KMS-11 (cell line): ENCODE measurements at regions not wholly inside any gene's neighbourhood (a gene's known extent, or its start where the extent isn't known, plus 50 kb on each side); places are given as distances from the start of the nearest gene placed in this dataset.

Experiments used
- H2AFZ ChIP-seq: fragments of 200-600 bp; sonication (generic); 2 replicates; pipeline ENCODE4 v1.6.1; 2016; ENCODE audit warnings: antibody characterized with exemption, mixed run types, low read depth
- H3K27ac ChIP-seq: fragments of 200-600 bp; sonication (generic); 2 replicates; pipeline ENCODE4 v1.6.1; 2016; ENCODE audit warnings: mild to moderate bottlenecking, mixed run types
- H3K27me3 ChIP-seq: fragments of 200-600 bp; sonication (generic); 2 replicates; pipeline ENCODE4 v1.6.1; 2017; ENCODE audit warnings: mild to moderate bottlenecking, low read depth, mixed run types, moderate library complexity; ENCODE audit not compliant: insufficient read depth
- H3K36me3 ChIP-seq: fragments of 200-600 bp; sonication (generic); 2 replicates; pipeline ENCODE4 v1.6.1; 2017; ENCODE audit warnings: mild to moderate bottlenecking, mixed run types; ENCODE audit not compliant: insufficient read depth
- H3K4me1 ChIP-seq: fragments of 200-600 bp; sonication (generic); 2 replicates; pipeline ENCODE4 v1.6.1; 2016; ENCODE audit warnings: mild to moderate bottlenecking, low read depth, mixed run types; ENCODE audit not compliant: poor library complexity, severe bottlenecking
- H3K4me2 ChIP-seq: fragments of 200-600 bp; sonication (generic); 2 replicates; pipeline ENCODE4 v1.7.0; 2016; ENCODE audit warnings: mild to moderate bottlenecking, mixed run types
- H3K4me3 ChIP-seq: fragments of 200-600 bp; sonication (generic); IDR thresholded peaks from 2 replicates; pipeline ENCODE4 v1.6.1; 2017; ENCODE audit warnings: low read depth, low read length, mixed read lengths; ENCODE audit not compliant: insufficient read depth
- H3K79me2 ChIP-seq: fragments of 200-600 bp; sonication (generic); 2 replicates; pipeline ENCODE4 v1.6.1; 2016; ENCODE audit warnings: low read depth, mixed run types; ENCODE audit not compliant: insufficient read depth
- H3K9ac ChIP-seq: fragments of 200-600 bp; sonication (generic); 2 replicates; pipeline ENCODE4 v1.6.1; 2016; ENCODE audit warnings: mild to moderate bottlenecking, mixed run types
- H4K20me1 ChIP-seq: fragments of 200-600 bp; sonication (generic); 2 replicates; pipeline ENCODE4 v1.6.1; 2016; ENCODE audit warnings: mild to moderate bottlenecking, mixed run types; ENCODE audit not compliant: insufficient read depth
- TF ChIP-seq, protein P1 (sequence below): fragments of 200-600 bp; sonication (generic); conservative IDR thresholded peaks from 2 replicates; pipeline ENCODE4 v1.6.1; 2017; ENCODE audit warnings: low read depth, mild to moderate bottlenecking, antibody characterized with exemption, low read length, moderate library complexity, mixed read lengths

DNA sequence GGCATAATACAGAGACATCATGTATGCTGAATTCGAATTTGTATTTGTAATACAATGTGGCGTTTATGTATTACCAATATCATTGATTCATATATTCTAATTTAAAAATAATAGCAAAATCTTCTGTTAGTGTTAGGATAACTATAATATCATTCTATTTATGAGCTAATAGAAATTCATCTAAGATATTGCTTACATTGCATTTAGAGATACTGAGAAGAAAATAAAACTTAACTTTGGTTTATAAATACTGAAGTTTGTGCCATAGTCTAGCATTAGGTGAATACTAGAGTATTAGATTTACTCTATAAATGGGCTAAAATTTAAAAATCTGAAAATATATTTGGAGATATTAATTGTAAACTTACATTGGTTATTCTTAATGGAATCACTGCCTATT, 1590.6 kb downstream of the PCDH18 start:
- Histone ChIP-seq H3K79me2 (no peaks in the 10 kb centered on the region), H3K4me1 (no peaks in the 10 kb centered on the region), H2AFZ (no peak overlapping the region), H3K4me3 (no peak overlapping the region), H3K27ac (no peak overlapping the region), H3K27me3 (no peaks in the 10 kb centered on the region), H3K4me2 (no peak overlapping the region), H3K36me3 (no peaks in the 10 kb centered on the region; the same call in 1 of the 2 replicates), H4K20me1 (no peaks in the 10 kb centered on the region), H3K9ac (no peak overlapping the region)
- TF ChIP-seq, protein P1, sequence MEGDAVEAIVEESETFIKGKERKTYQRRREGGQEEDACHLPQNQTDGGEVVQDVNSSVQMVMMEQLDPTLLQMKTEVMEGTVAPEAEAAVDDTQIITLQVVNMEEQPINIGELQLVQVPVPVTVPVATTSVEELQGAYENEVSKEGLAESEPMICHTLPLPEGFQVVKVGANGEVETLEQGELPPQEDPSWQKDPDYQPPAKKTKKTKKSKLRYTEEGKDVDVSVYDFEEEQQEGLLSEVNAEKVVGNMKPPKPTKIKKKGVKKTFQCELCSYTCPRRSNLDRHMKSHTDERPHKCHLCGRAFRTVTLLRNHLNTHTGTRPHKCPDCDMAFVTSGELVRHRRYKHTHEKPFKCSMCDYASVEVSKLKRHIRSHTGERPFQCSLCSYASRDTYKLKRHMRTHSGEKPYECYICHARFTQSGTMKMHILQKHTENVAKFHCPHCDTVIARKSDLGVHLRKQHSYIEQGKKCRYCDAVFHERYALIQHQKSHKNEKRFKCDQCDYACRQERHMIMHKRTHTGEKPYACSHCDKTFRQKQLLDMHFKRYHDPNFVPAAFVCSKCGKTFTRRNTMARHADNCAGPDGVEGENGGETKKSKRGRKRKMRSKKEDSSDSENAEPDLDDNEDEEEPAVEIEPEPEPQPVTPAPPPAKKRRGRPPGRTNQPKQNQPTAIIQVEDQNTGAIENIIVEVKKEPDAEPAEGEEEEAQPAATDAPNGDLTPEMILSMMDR: no peak

DNA sequence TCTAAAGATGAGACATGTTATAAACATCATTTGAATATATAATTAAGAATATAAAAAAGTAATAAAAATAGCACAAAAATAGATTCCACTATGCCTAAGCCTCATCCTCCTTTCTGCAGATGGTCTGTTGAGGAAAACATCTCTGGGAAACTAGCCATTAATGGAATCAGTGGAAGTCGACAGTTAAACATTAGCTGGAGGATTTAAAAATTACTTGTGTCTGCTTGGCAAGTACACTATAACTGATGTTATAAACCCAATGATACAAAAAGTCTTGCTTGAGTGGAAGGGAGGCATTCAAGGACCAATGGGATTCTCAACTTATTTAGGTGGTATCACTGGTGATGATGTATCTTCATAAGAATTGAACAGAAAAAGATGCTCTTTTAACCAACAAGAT, 1598.3 kb downstream of the PCDH18 start:
- Histone ChIP-seq H3K4me1 (no peaks in the 10 kb centered on the region), H3K4me2 (no peak overlapping the region), H4K20me1 (no peaks in the 10 kb centered on the region), H3K36me3 (no peaks in the 10 kb centered on the region), H3K9ac (no peak overlapping the region), H3K79me2 (no peaks in the 10 kb centered on the region), H3K4me3 (no peak overlapping the region), H2AFZ (no peak overlapping the region), H3K27ac (no peak overlapping the region), H3K27me3 (no peaks in the 10 kb centered on the region)
- TF ChIP-seq, protein P1: no peak

DNA sequence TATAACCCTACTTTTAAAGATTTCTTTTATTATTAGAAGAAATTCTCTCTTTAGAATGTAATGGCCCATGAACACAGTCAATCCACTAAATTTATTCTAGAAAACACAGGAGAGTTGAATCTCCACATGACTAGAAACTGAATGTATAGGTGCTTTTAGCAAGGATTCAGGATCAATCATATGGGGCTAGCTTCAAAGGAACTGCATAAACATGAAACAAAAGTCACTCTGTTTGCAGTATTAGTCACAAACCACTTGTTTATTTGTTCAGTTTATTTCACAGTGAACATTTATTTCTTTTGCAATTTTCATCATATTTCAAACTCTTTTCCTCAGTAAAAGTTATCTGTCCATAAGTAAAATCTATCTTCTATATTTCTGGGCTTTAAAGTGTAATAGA, 1604.6 kb downstream of the PCDH18 start:
- no peaks in the 10 kb centered on the region for H3K4me1 ChIP-seq
- H3K9ac ChIP-seq: no peak overlapping the region
- TF ChIP-seq, protein P1: no peak
- H3K79me2 ChIP-seq: no peaks in the 10 kb centered on the region
- H3K36me3 ChIP-seq: no peaks in the 10 kb centered on the region
- no peaks in the 10 kb centered on the region for H3K27me3 ChIP-seq
- H3K4me3 ChIP-seq: no peak overlapping the region
- no peak overlapping the region for H3K27ac ChIP-seq
- no peak overlapping the region for H3K4me2 ChIP-seq
- no peak overlapping the region for H2AFZ ChIP-seq
- H4K20me1 ChIP-seq: no peaks in the 10 kb centered on the region

DNA sequence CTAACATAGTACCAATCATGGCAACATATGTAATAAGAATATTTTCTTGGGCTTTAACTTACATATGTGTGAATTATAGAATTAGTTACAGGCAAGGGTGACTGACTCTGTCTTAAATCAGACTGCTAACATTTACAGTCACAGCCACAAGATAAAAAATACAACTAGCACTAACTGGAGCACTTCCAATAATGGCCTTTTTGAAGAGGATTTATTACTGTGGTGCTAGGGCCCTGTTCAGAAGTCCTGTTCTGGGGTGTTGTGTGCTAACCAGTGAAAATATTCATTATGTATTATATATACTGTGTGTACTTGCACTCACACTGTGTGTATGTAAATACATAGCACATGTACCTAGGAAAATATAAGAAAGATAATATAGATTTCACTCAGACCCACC, 1611.2 kb downstream of the PCDH18 start:
- H3K9ac ChIP-seq: no peak overlapping the region
- no peaks in the 10 kb centered on the region for H3K4me1 ChIP-seq
- H3K4me3 ChIP-seq: no peak overlapping the region
- no peak overlapping the region for H2AFZ ChIP-seq
- TF ChIP-seq, protein P1: no peak
- H3K36me3 ChIP-seq: no peaks in the 10 kb centered on the region
- H3K27me3 ChIP-seq: no peaks in the 10 kb centered on the region
- no peak overlapping the region for H3K27ac ChIP-seq
- no peaks in the 10 kb centered on the region for H4K20me1 ChIP-seq
- H3K4me2 ChIP-seq: no peak overlapping the region
- H3K79me2 ChIP-seq: no peaks in the 10 kb centered on the region

- no peaks in the 10 kb centered on the region for H4K20me1 ChIP-seq
- no peak overlapping the region for H3K4me2 ChIP-seq
- TF ChIP-seq, protein P1: no peak
- H3K4me1 ChIP-seq: no peaks in the 10 kb centered on the region
- no peaks in the 10 kb centered on the region for H3K27me3 ChIP-seq
- H3K36me3 ChIP-seq: no peaks in the 10 kb centered on the region
- no peak overlapping the region for H3K9ac ChIP-seq
- no peak overlapping the region for H3K27ac ChIP-seq
- no peaks in the 10 kb centered on the region for H3K79me2 ChIP-seq
- no peak overlapping the region for H2AFZ ChIP-seq
- H3K4me3 ChIP-seq: no peak overlapping the region
Measured at GRCh38 chr4:135917011-135917410, 1615.3 kb downstream of the PCDH18 start.
